Natural killer cell (primary cell): ENCODE measurements at regions not wholly inside any gene's neighbourhood (a gene's known extent, or its start where the extent isn't known, plus 50 kb on each side); places are given as distances from the start of the nearest gene placed in this dataset.

ENCODE experiments used
- ATAC-seq, 3 donors: fragments of 150-1000 bp in 2 of 3; fragments of 200-7000 bp in 1 of 3; cut with Tn5 transposase; 1 replicate in 1 of 3; 2 replicates in 2 of 3; pipeline ENCODE4 v1.10.0; 2021; ENCODE audit warnings: mild to moderate bottlenecking in 2 of 3, moderate library complexity in 2 of 3
- DNase-seq, 2 donors: peaks; one replicate each; pipeline versions ENCODE4 v3.0.0 to v3.0.0-alpha.2; 2013 to 2021; ENCODE audit warnings: mixed read lengths in 1 of 2
- H3K27ac ChIP-seq: one replicate; pipeline ENCODE4 v1.5.1; 2013; ENCODE audit warnings: mild to moderate bottlenecking, low read length
- H3K27me3 ChIP-seq: one replicate; pipeline ENCODE4 v1.6.1; 2013; ENCODE audit warnings: low read length; ENCODE audit not compliant: control insufficient read depth, insufficient read depth
- H3K36me3 ChIP-seq: one replicate; pipeline ENCODE4 v1.6.1; 2013; ENCODE audit warnings: low read length; ENCODE audit not compliant: control insufficient read depth, insufficient read depth
- H3K4me1 ChIP-seq: one replicate; pipeline ENCODE4 v1.6.1; 2013; ENCODE audit warnings: low read length; ENCODE audit not compliant: control insufficient read depth, insufficient read depth
- H3K4me3 ChIP-seq: one replicate; pipeline ENCODE4 v1.5.1; 2013; ENCODE audit warnings: low read length
- H3K9me3 ChIP-seq: one replicate; pipeline ENCODE4 v1.6.1; 2013; ENCODE audit warnings: low read length; ENCODE audit not compliant: control insufficient read depth, insufficient read depth
- H3K27ac Mint-ChIP-seq, 2 donors: one replicate each; pipeline ENCODE4 v1.8.0; 2022; ENCODE audit warnings: mild to moderate bottlenecking in 2 of 2, mixed read lengths in 2 of 2, moderate library complexity in 1 of 2
- H3K27me3 Mint-ChIP-seq, 2 donors: one replicate each; pipeline ENCODE4 v1.8.0; 2022; ENCODE audit warnings: low read depth in 2 of 2, mixed read lengths in 2 of 2
- H3K36me3 Mint-ChIP-seq: one replicate; pipeline ENCODE4 v1.8.0; 2022; ENCODE audit warnings: mixed read lengths
- H3K4me1 Mint-ChIP-seq, 2 donors: one replicate each; pipeline ENCODE4 v1.8.0; 2022; ENCODE audit warnings: mixed read lengths in 2 of 2
- H3K4me3 Mint-ChIP-seq: one replicate; pipeline ENCODE4 v1.8.0; 2022; ENCODE audit warnings: mild to moderate bottlenecking, moderate library complexity, mixed read lengths
- H3K9me3 Mint-ChIP-seq, 2 donors: one replicate each; pipeline ENCODE4 v1.8.0; 2022; ENCODE audit warnings: mixed read lengths in 2 of 2
- CTCF ChIP-seq: fragments of 200-600 bp; IDR thresholded peaks from one replicate; pipeline ENCODE4 v1.8.0; 2022; ENCODE audit warnings: antibody characterized with exemption
- WGBS: methylation state at CpG from one replicate; pipeline ENCODE4 v1.1.7; 2013; ENCODE audit warnings: missing lambda C conversion rate; ENCODE audit not compliant: insufficient coverage; 5-methylcytosine and 5-hydroxymethylcytosine counted together
- intact Hi-C: fragments of 100-400 bp; cut with micrococcal nuclease; formaldehyde crosslinking; loops from one replicate; pipeline ENCODE4 v1.14.2; 2022

GRCh38 chr13:75985132-75985531 is 349.0 kb downstream of the LMO7 start:
- Histone ChIP-seq H3K27me3 (no peaks in the 10 kb centered on the region), H3K4me1 (no peaks in the 10 kb centered on the region), H3K27ac (no peak overlapping the region), H3K36me3 (no peaks in the 10 kb centered on the region), H3K4me3 (no peak overlapping the region), H3K9me3 (no peaks in the 10 kb centered on the region)
- 64% methylated on average over 1 of the region's 1 CpG for WGBS
- TF ChIP-seq CTCF = no peak
- Mint-ChIP-seq H3K4me3 (no peak overlapping the region), H3K27me3 (no peaks in the 10 kb centered on the region), H3K36me3 (no peaks in the 10 kb centered on the region), H3K4me1 (no peaks in the 10 kb centered on the region), H3K27ac (no peak overlapping the region), H3K9me3 (peaks cover 5 to 9% of the 10 kb centered on the region in 2 donors)
- intact Hi-C loops = no loop called here
- DNase-seq (no peak), ATAC-seq (no peak)

- Mint-ChIP-seq H3K27me3 (no peaks in the 10 kb centered on the region), H3K27ac (no peak overlapping the region), H3K4me3 (no peak overlapping the region), H3K9me3 (peaks cover 3 to 5% of the 10 kb centered on the region in 2 donors), H3K36me3 (no peaks in the 10 kb centered on the region), H3K4me1 (no peaks in the 10 kb centered on the region)
- no peaks in the 10 kb centered on the region for H3K36me3 ChIP-seq
- DNase-seq = no peak
- no peaks in the 10 kb centered on the region for H3K9me3 ChIP-seq
- intact Hi-C loops = no loop called here
- H3K4me3 ChIP-seq = no peak overlapping the region
- no peaks in the 10 kb centered on the region for H3K4me1 ChIP-seq
- H3K27ac ChIP-seq = no peak overlapping the region
- no peak for TF ChIP-seq CTCF
- ATAC-seq = no peak
- no peaks in the 10 kb centered on the region for H3K27me3 ChIP-seq
Observed at GRCh38 chr13:75978818-75979217, 342.7 kb downstream of the LMO7 start.

GRCh38 chr13:75968103-75968838 is 332.1 kb downstream of the LMO7 start:
- ATAC-seq (no peak), DNase-seq (no peak)
- Mint-ChIP-seq H3K27ac (no peak overlapping the region), H3K4me1 (no peaks in the 10 kb centered on the region), H3K4me3 (no peak overlapping the region), H3K36me3 (no peaks in the 10 kb centered on the region), H3K9me3 (peaks cover 0 to 2% of the 10 kb centered on the region in 2 donors), H3K27me3 (no peaks in the 10 kb centered on the region)
- TF ChIP-seq CTCF = no peak
- Histone ChIP-seq H3K27ac (no peak overlapping the region), H3K4me1 (no peaks in the 10 kb centered on the region), H3K27me3 (no peaks in the 10 kb centered on the region), H3K9me3 (no peaks in the 10 kb centered on the region), H3K36me3 (no peaks in the 10 kb centered on the region), H3K4me3 (no peak overlapping the region)
- intact Hi-C loops = no loop called here
- 82% methylated on average over 3 of the region's 4 CpGs for WGBS

- no peak overlapping the region for H3K27ac ChIP-seq
- DNase-seq (no peak), ATAC-seq (no peak)
- Mint-ChIP-seq H3K4me3 (no peak overlapping the region), H3K27ac (no peak overlapping the region), H3K36me3 (no peaks in the 10 kb centered on the region), H3K9me3 (peaks cover 4 to 9% of the 10 kb centered on the region in 2 donors), H3K27me3 (peaks cover 0 to 2% of the 10 kb centered on the region in 2 donors), H3K4me1 (no peaks in the 10 kb centered on the region)
- H3K4me1 ChIP-seq = no peaks in the 10 kb centered on the region
- intact Hi-C loops = no loop called here
- WGBS = 15% methylated on average over 4 of the region's 4 CpGs
- H3K36me3 ChIP-seq = no peaks in the 10 kb centered on the region
- TF ChIP-seq CTCF = no peak
- no peaks in the 10 kb centered on the region for H3K27me3 ChIP-seq
- no peak overlapping the region for H3K4me3 ChIP-seq
- no peaks in the 10 kb centered on the region for H3K9me3 ChIP-seq
Observed at GRCh38 chr13:75963302-75963701, 327.2 kb downstream of the LMO7 start.
